COR-L47 (cell line): ENCODE measurements at regions not wholly inside any gene's neighbourhood (a gene's known extent, or its start where the extent isn't known, plus 50 kb on each side); places are given as distances from the start of the nearest gene placed in this dataset.
"Not testable (repeated sequence)": the region's sequence is repeated elsewhere in the genome, so short reads cannot be mapped to it uniquely, and the experiment has no call there.

Experiments
- DNase-seq: peaks from one replicate; lab custom pipeline; 2025; lab: John Stamatoyannopoulos, UW

DNA sequence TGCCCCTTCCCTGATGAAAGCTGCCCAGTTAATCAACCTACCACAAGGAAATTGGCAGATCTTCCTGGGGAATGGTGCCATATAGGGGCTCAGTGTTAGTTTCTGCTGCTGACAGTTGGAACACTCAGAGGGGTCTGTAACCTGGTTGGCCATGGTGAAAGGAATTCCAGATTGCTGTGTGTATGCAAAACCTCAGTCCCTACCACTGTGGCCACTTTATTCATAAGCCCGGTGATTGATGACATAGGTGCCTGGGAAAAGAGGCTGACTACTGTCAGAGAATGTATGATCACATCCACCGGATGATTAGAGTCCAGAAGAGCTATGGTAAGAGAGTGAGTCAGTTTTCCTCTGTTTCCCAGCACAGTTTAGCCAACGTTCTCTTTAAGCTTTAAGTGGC is 363.9 kb upstream of the NPAP1 start:
- not testable (repeated sequence) for DNase-seq

- not testable (repeated sequence) for DNase-seq
These were observed 359.2 kb upstream of the NPAP1 start for GRCh38 chr15:24316326-24316725.

DNA sequence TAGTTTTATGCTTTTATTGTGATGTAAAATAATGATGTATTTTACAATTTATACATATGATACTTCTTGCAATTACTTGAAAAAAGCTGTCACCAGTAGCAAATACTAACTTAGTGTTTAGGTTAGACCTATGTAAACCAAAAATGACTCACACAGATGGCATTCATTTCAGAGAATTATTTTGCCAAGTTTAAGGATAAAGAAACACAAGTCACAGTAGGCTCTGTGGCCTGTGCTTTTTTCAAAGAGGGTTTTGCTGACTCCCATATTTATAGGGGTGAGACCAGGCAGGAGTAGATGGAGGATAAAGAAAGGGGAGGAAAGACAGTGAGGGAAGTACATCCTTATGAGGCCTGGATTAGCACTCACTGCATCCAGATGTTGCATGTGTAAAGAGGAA is 356.6 kb upstream of the NPAP1 start:
- DNase-seq, result no peak

GRCh38 chr15:24324096-24324495 is 351.5 kb upstream of the NPAP1 start:
- not testable (repeated sequence) for DNase-seq

GRCh38 chr15:24326513-24326912 is 349.1 kb upstream of the NPAP1 start:
- not testable (repeated sequence) for DNase-seq

- not testable (repeated sequence) for DNase-seq
These were observed 343.6 kb upstream of the NPAP1 start for GRCh38 chr15:24331964-24332363.

DNA sequence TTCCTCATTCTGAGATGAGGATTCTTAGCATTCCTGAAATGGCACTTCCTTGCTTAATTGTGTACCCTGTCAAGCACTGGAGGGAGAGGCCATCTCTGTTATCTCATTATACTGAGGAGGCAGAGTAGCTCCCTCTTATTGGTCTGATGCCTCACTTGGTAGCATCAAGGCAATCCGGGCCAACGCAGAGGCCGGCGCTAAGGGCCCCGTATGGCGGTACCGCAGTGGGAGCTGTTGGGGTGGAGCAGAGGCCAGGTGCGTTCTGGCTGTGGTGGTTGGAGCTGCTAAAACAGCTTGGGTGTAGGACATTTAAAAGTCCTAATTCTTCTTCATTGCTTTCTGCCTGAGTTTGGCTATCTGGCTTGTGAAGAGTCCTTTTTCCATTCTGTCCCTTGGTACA is 333.7 kb upstream of the NPAP1 start:
- DNase-seq, result not testable (repeated sequence)

DNA sequence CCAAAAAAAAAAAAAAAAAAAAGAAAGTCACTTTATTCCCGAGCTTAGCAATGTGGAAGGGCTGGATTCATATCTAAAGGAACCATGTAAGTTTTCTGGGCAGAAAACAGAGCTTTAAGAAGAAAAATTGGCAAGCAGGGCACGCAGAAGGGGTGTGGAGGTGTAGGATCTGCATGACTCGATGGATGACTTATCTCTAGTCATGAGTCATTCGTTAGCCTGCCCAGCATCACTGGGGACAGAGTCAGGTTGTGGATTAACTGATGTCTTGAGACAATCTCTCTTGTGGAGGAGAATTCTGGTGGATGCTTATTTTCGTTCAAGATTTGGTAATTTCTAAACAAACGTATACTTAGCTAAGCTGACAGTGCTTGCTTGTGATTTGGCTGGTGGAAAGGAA is 322.8 kb upstream of the NPAP1 start:
- not testable (repeated sequence) for DNase-seq

DNA sequence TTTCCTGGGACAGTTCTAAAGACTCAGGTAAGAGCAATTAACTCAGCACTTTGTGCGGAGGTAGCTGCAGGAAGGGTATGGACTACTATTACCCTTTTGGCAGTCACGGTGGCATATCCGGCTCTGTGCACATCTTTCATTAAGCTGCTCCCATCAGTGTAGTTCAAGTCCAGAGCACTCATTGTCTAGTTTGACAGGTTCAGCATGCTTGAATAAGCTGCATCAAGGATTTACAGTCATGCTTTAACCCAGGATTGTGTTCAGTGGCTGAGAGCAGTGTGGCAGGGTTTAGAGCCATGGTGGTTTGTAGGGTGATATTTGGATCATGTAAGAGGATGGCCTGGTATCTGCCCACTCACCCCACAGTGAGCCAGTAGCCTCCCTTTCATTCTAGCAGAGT is 294.5 kb upstream of the NPAP1 start:
- not testable (repeated sequence) for DNase-seq

- DNase-seq, result not testable (repeated sequence)
These were observed 290.3 kb upstream of the NPAP1 start for GRCh38 chr15:24385258-24385657.

DNA sequence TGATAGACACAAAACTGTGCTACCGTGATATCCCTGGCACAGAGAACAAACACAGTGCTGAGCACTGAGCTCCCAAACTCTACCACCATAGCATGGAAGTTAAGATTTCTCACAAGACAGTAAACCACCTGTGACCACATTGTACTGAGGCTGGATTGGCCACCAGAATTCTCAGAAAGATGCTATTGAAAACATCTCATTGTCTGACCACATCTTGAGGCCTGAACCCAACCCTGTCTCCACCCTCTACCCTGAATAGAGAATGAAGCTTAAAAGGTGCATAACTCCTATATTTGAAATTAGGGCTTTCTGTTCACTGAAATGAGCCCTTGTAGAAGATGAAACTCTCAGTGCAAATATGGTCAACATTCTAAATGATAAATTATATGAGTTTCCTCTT is 281.3 kb upstream of the NPAP1 start:
- DNase-seq, result no peak

GRCh38 chr15:24412649-24413048 is 262.9 kb upstream of the NPAP1 start:
- not testable (repeated sequence) for DNase-seq

- not testable (repeated sequence) for DNase-seq
These were observed 249.1 kb upstream of the NPAP1 start for GRCh38 chr15:24426286-24427054.

GRCh38 chr15:24427055-24427400 is 248.5 kb upstream of the NPAP1 start:
- not testable (repeated sequence) for DNase-seq

DNA sequence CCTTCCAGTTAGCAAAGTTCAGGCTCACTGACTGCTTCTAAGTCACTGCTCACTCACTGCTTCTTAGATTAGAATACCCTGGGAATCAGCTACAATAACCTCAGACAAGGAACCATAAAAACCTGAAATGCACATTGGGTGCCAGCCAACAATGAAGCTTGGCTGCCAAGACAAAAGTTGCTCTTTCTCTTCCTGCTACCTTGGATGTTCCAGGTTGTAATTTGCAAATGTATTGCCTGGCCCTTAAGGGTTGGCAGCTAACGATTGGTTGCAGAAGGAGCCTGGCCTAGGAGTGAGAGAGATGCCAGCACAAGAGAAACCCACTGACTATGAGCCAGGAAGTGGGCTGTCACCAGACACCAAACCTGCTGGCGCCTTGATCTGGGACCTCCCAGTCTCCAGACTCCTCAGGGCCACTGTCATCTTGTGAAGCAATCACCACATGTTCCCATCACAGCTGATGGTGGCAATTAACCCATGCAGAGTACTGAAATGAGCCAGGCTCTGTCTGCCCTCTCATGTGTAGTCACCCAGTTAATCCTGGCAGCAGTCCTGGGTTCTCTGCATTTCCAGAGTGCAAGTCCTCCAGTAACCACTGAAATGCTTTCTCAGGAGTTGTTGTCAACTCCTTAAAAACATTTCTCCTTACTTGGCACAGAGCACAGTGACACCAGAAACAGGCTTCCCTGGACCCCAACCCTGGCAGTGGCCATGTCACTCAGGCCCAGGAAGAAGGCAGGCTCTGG is 240.3 kb upstream of the NPAP1 start:
- not testable (repeated sequence) for DNase-seq

GRCh38 chr15:24437270-24437669 is 238.3 kb upstream of the NPAP1 start:
- DNase-seq, result not testable (repeated sequence)

DNA sequence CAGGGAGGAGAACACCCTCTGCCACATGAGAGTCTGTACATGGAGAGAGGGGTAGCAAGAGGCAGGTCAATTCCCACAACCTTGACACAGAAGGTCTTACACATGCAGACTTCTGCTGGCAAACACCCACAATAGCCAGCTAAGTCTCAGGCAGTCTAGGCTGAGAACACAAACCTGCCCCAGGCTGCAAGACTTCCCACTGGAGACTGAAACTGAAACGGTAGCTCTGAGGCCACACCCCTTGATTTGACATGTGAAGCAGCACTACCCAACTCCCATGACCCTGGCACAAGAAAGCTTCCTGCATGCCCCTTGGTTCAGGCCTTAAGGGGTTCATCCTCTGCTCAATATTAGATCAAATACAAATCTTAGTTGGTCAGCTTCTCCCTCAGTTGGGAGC is 237.8 kb upstream of the NPAP1 start:
- DNase-seq, result not testable (repeated sequence)

- not testable (repeated sequence) for DNase-seq
These were observed 198.2 kb upstream of the NPAP1 start for GRCh38 chr15:24477107-24478025.

DNA sequence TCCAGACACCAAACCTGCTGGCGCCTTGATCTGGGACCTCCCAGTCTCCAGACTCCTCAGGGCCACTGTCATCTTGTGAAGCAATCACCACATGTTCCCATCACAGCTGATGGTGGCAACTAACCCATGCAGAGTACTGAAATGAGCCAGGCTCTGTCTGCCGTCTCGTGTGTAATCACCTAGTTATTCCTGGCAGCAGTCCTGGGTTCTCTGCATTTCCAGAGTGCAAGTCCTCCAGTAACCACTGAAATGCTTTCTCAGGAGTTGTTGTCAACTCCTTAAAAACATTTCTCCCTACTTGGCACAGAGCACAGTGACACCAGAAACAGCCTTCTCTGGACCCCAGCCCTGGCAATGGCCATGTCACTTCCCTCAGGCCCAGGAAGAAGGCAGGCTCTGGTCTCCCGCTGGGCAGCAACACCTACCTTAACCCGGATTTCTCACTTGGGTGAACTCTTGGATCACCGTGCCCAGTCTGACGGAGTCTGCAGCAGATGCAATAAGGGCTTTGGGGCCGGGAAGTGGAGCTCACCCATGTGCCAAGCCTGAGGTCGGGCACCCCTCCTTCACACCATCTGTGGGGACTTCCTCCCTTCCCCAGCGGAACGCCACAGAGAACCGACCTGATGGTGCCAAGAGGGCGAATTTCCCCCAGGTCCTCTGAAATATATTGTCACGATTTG is 189.5 kb upstream of the NPAP1 start:
- not testable (repeated sequence) for DNase-seq

- DNase-seq, result not testable (repeated sequence)
These were observed 187.2 kb upstream of the NPAP1 start for GRCh38 chr15:24488164-24488907.

- not testable (repeated sequence) for DNase-seq
These were observed 170.4 kb upstream of the NPAP1 start for GRCh38 chr15:24505216-24505615.
